Mesodermal cell (in vitro differentiated cells): ENCODE measurements at regions not wholly inside any gene's neighbourhood (a gene's known extent, or its start where the extent isn't known, plus 50 kb on each side); places are given as distances from the start of the nearest gene placed in this dataset.

ENCODE experiments used
- H3K27ac ChIP-seq: 2 replicates; pipeline ENCODE4 v1.7.0; 2013; ENCODE audit warnings: mild to moderate bottlenecking, low read depth, low read length, moderate library complexity; ENCODE audit not compliant: severe bottlenecking
- H3K36me3 ChIP-seq: 2 replicates; pipeline ENCODE4 v1.7.1; 2013; ENCODE audit warnings: mild to moderate bottlenecking, low read length, moderate library complexity; ENCODE audit not compliant: control insufficient read depth, insufficient read depth
- H3K4me1 ChIP-seq: one replicate; pipeline ENCODE4 v1.7.1; 2013; ENCODE audit warnings: mild to moderate bottlenecking, low read length; ENCODE audit not compliant: insufficient read depth, control insufficient read depth, poor library complexity, severe bottlenecking
- H3K4me3 ChIP-seq: 2 replicates; pipeline ENCODE4 v1.7.0; 2013; ENCODE audit warnings: low read length, control low read depth, mild to moderate bottlenecking; ENCODE audit not compliant: insufficient read depth, poor library complexity, severe bottlenecking; ENCODE audit errors: extremely low read depth
- H3K9me3 ChIP-seq: 2 replicates; pipeline ENCODE4 v1.7.1; 2013; ENCODE audit warnings: mild to moderate bottlenecking, low read length, moderate library complexity; ENCODE audit not compliant: control insufficient read depth
- WGBS, 2 experiments: methylation state at CpG; one replicate each; pipeline ENCODE4 v1.1.5; 2013; ENCODE audit warnings: missing lambda C conversion rate in 2 of 2; ENCODE audit not compliant: insufficient coverage in 2 of 2; 5-methylcytosine and 5-hydroxymethylcytosine counted together

DNA sequence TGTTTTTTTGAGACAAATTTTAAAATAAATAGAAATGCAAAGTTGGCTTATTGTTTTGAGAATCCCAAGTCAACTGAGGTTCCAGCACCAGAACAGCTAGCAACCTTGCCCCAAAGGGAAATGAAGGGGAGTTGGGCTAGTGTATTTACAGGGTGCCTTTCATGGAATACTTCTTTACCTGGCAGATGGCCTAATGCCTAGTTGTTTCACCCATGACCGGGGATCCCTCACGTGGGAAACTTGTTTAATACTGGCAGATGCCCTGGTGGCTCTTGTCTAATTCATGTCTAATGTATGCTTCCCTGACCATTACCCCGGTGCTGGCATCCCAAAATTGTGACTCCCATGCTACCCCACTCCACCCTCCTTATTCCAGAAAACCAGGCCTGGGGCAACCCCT, 861.1 kb upstream of the ZWINT start:
- no peaks in the 10 kb centered on the region for H3K9me3 ChIP-seq
- WGBS, 2 experiments: 11 to 28% methylated on average over 2 to 3 of the region's 3 CpGs
- H3K4me1 ChIP-seq: no peaks in the 10 kb centered on the region
- H3K36me3 ChIP-seq: no peaks in the 10 kb centered on the region
- H3K27ac ChIP-seq: no peak overlapping the region
- H3K4me3 ChIP-seq: no peak overlapping the region

DNA sequence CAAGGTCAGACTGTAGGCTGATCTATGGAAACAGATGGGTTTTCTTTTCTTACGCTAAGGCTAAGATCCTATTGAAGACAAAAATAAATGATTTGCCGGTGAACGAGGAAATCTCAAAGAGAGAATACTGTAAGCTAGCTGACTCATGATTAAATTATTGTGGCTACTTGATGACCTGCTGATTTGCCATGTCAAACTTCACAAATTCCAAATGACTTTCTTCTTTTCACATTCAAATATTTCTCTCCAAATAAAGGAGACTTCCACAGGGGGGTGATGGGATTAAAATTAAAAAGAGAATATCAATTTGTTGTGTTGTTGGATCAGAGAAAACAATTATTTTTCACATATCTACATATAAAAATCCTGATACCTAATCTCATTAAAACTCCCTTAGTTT, 860.6 kb upstream of the ZWINT start:
- Histone ChIP-seq H3K27ac (no peak overlapping the region), H3K9me3 (no peaks in the 10 kb centered on the region), H3K4me1 (no peaks in the 10 kb centered on the region), H3K4me3 (no peak overlapping the region), H3K36me3 (no peaks in the 10 kb centered on the region)
- WGBS, 2 experiments: no CpG with 5 or more reads among the region's 3 CpGs

DNA sequence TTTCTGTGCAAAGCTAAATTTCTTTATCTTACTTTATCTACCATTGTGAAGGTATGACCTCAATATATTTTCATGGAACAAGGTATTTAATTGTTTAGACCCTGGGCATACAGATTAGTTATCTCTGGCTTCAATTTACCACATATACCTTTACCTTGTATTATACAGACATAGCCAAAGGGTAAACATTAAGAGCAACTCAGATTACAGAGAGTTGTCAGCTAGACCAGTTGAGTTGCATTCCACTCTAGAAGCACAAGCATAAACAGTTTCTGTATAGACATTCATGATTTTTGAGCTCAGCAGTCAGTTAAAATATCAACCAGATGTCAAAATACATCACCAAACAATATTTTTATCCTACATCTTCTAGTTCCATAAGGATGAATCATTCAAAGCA, 857.3 kb upstream of the ZWINT start:
- H3K36me3 ChIP-seq: no peaks in the 10 kb centered on the region
- H3K4me3 ChIP-seq: no peak overlapping the region
- no peaks in the 10 kb centered on the region for H3K4me1 ChIP-seq
- no peaks in the 10 kb centered on the region for H3K9me3 ChIP-seq
- H3K27ac ChIP-seq: no peak overlapping the region

DNA sequence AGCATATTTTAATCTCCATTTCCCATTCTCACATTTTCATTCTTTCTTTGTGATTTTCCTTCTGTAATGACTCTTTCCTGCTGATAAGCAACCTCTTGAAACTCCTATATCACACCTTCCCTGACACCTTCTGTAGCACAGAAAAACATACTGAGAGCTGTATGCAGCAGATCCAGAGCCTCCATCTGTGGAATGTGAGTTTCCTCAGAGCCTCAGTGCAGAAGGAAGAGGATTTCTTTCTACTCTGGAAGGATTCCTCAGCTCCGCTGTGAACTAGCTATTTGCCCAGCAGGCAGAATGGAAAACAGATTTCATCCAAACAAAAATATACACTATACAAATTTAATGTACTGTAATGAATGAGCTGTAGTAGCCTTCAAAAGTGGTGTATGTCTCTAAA, 841.3 kb upstream of the ZWINT start:
- no CpG with 5 or more reads among the region's 1 CpG for WGBS, 2 experiments
- Histone ChIP-seq H3K27ac (no peak overlapping the region), H3K4me3 (no peak overlapping the region), H3K36me3 (no peaks in the 10 kb centered on the region), H3K4me1 (no peaks in the 10 kb centered on the region), H3K9me3 (no peaks in the 10 kb centered on the region)

DNA sequence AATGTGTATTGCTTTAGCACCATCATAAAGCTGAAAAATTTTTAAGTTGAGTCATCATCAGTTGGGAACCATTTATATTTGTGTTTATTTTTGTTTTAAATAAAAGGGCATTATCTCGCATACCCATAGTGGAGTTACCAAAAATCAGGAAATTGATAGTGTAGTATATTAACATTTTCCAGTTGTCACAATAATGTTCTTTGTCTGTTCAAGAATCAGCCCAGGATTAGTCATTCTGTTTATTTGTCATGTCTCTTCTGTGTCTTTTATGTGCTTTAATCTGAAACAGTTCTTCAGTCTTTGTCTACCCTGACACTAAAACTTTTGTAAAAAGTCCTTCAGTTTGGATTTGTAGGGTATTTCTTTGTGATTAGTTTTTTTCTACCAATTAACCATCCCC, 827.8 kb upstream of the ZWINT start:
- Histone ChIP-seq H3K27ac (no peak overlapping the region), H3K9me3 (no peaks in the 10 kb centered on the region), H3K4me1 (no peaks in the 10 kb centered on the region), H3K4me3 (no peak overlapping the region), H3K36me3 (no peaks in the 10 kb centered on the region)
- no CpG with 5 or more reads among the region's 1 CpG for WGBS, 2 experiments

DNA sequence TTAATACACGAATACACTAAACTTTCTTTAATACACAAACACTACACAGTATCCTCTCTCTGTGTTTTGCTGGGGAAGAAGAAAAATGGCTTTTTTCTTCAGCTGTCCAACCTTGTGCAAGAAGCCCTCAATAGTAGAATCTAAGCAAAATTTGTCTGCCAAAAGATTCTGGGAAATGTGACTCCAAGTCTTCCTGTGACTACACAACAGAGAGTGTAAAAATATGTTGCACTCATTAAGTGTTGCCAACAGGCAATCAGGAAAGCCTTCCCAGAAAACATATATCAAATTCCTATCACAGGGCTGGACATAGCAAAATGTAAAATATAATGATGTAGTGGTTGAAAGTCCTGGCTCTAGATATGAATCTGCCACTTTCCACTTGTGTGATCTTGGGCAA, 825.1 kb upstream of the ZWINT start:
- 100% methylated on average over 1 of the region's 1 CpG; no CpG with 5 or more reads in 1 of the 2 experiments for WGBS, 2 experiments
- no peak overlapping the region for H3K4me3 ChIP-seq
- no peaks in the 10 kb centered on the region for H3K36me3 ChIP-seq
- no peaks in the 10 kb centered on the region for H3K4me1 ChIP-seq
- H3K27ac ChIP-seq: no peak overlapping the region
- H3K9me3 ChIP-seq: no peaks in the 10 kb centered on the region

DNA sequence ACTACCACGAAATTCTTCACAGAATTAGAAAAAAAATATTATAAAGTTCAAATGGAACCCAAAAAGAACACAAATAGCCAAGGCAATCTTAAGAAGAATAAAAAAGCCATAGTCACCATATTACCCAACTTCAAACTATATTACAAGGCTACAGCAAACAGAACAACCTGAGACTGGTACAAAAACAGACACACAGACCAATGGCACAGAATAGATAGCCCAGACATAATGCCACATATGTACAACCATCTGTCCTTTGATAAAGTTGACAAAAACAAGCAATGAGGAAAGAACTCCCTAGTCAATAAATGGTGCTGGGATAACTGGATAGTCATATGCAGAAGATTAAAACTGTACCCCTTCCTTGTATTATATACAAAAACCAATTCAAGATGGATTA, 808.5 kb upstream of the ZWINT start:
- no CpG with 5 or more reads among the region's 1 CpG for WGBS, 2 experiments
- Histone ChIP-seq H3K36me3 (no peaks in the 10 kb centered on the region), H3K27ac (no peak overlapping the region), H3K9me3 (no peaks in the 10 kb centered on the region), H3K4me3 (no peak overlapping the region), H3K4me1 (no peaks in the 10 kb centered on the region)

DNA sequence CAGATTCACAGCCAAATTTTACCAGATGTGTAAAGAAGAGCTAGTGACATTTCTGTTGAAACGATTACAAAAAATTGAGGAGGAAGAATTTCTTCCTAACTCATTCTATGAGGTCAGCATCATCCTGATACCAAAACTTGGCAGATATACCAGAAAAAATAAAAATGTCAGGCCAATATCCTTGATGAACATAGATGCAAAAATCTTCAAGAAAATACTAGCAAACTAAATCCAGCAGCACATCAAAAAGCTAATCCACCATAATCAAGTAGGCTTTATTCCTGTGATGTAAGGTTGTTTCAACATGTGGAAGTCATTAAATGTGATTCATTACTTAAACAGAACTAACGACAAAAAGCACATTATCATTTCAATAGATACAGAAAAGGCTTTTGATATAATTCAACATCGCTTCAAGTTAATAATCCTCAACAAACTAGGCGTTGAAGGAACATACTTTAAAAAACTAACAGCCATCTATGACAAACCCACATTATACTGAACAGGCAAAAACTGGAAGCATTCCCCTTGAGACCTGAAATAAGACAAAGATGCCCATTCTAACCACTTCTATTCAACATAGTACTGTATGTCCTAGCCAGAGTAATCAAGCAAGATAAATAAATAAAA, 807.7 kb upstream of the ZWINT start:
- Histone ChIP-seq H3K36me3 (no peaks in the 10 kb centered on the region), H3K4me1 (no peaks in the 10 kb centered on the region), H3K9me3 (no peaks in the 10 kb centered on the region), H3K27ac (no peak overlapping the region), H3K4me3 (no peak overlapping the region)
- 57 to 96% methylated on average over 1 to 2 of the region's 4 CpGs for WGBS, 2 experiments

DNA sequence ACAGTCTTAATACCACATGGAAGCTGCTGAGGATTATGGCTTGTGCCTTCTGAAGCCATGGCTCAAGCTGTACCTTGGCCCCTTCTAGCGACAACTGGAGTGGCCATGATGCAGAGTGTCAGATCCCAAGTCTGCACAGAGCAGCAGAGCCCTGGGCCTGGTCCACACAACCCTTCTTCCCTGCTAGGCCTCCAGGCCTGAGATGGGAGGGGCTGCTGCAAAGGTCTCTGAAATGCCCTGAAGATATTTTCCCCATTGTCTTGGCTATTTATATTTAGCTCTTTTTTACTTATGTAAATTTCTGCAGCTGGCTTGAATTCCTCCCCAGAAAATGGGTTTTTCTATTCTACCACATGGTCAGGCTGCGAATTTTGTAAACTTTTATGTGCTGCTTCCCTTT, 804.6 kb upstream of the ZWINT start:
- Histone ChIP-seq H3K4me3 (no peak overlapping the region), H3K27ac (no peak overlapping the region), H3K9me3 (no peaks in the 10 kb centered on the region), H3K36me3 (no peaks in the 10 kb centered on the region), H3K4me1 (no peaks in the 10 kb centered on the region)
- WGBS, 2 experiments: 79 to 100% methylated on average over 1 to 2 of the region's 2 CpGs

DNA sequence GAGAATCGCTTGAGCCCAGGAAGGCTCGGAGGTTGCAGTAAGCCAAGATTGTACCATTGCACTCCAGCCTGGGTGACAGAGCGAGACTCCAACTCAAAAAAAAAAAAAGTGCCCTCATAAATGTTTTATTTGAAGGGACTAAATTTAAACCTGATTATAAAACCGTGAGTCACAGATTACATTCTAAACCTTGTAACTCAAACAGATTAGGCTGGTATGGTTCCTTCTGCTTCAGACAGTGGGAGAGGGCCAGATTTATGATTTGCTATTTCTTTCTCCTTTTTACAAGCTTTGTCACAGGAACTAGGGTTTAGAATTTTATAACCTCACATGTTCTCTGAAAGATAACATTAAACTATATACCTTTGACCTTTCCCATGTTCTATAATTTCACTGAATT, 801.2 kb upstream of the ZWINT start:
- Histone ChIP-seq H3K36me3 (no peaks in the 10 kb centered on the region), H3K4me3 (no peak overlapping the region), H3K27ac (no peak overlapping the region), H3K9me3 (no peaks in the 10 kb centered on the region), H3K4me1 (no peaks in the 10 kb centered on the region)
- 100% methylated on average over 2 of the region's 4 CpGs; no CpG with 5 or more reads in 1 of the 2 experiments for WGBS, 2 experiments

DNA sequence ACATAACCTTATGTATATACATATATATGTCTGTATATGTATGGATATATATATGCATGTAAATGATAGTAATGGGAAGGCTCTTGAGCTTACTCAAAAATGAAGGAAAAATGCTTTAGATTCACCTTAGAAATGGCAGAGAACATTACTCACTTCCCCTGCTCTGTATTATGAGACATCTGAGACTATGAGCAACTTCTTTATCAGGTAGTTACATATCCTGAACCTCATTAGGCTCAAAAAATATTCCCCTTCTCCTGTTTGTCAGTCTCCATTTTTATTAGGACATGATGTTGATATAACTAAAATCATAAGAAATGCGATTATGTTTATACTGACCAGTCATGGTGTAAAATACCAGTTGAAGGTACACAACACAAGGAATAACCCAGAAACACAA, 800.1 kb upstream of the ZWINT start:
- no peaks in the 10 kb centered on the region for H3K9me3 ChIP-seq
- WGBS, 2 experiments: no CpG with 5 or more reads among the region's 1 CpG
- H3K36me3 ChIP-seq: no peaks in the 10 kb centered on the region

More for the DNA sequence above, 800.1 kb upstream of the ZWINT start:
- H3K4me3 ChIP-seq: no peak overlapping the region
- no peaks in the 10 kb centered on the region for H3K4me1 ChIP-seq
- no peak overlapping the region for H3K27ac ChIP-seq
